Fibroblast of peridontal ligament (primary cell): ENCODE measurements at regions not wholly inside any gene's neighbourhood (a gene's known extent, or its start where the extent isn't known, plus 50 kb on each side); places are given as distances from the start of the nearest gene placed in this dataset.

Experiments used
- DNase-seq: peaks from one replicate; pipeline ENCODE4 v3.0.0-alpha.2; 2010; ENCODE audit errors: extremely low read depth

GRCh38 chr22:48751539-48752437 is 1075.9 kb downstream of the BRD1 start:
- no peak for DNase-seq

GRCh38 chr22:48750826-48751440 is 1076.7 kb downstream of the BRD1 start:
- DNase-seq: no peak

GRCh38 chr22:48750282-48750681 is 1077.4 kb downstream of the BRD1 start:
- DNase-seq: no peak

GRCh38 chr22:48749555-48750227 is 1078.0 kb downstream of the BRD1 start:
- no peak for DNase-seq

GRCh38 chr22:48748860-48749554 is 1078.7 kb downstream of the BRD1 start:
- no peak for DNase-seq

GRCh38 chr22:48748113-48748859 is 1079.4 kb downstream of the BRD1 start:
- DNase-seq: no peak

- no peak for DNase-seq
Measured at GRCh38 chr22:48746789-48747425, 1080.8 kb downstream of the BRD1 start.

GRCh38 chr22:48745842-48746788 is 1081.6 kb downstream of the BRD1 start:
- DNase-seq: no peak

GRCh38 chr22:48744967-48745841 is 1082.5 kb downstream of the BRD1 start:
- DNase-seq: no peak

GRCh38 chr22:48744283-48744641 is 1083.4 kb downstream of the BRD1 start:
- no peak for DNase-seq

GRCh38 chr22:48743601-48744282 is 1083.9 kb downstream of the BRD1 start:
- DNase-seq: no peak

- DNase-seq: no peak
Measured at GRCh38 chr22:48742556-48743343, 1084.9 kb downstream of the BRD1 start.

GRCh38 chr22:48742191-48742555 is 1085.5 kb downstream of the BRD1 start:
- DNase-seq: no peak

- DNase-seq: no peak
Measured at GRCh38 chr22:48741540-48741939, 1086.1 kb downstream of the BRD1 start.

GRCh38 chr22:48740731-48741405 is 1086.8 kb downstream of the BRD1 start:
- no peak for DNase-seq

- no peak for DNase-seq
Measured at GRCh38 chr22:48740086-48740730, 1087.5 kb downstream of the BRD1 start.
